ENCODE measurements at regions not wholly inside any gene's neighbourhood (a gene's known extent, or its start where the extent isn't known, plus 50 kb on each side); places are given as distances from the start of the nearest gene placed in this dataset.

DNA sequence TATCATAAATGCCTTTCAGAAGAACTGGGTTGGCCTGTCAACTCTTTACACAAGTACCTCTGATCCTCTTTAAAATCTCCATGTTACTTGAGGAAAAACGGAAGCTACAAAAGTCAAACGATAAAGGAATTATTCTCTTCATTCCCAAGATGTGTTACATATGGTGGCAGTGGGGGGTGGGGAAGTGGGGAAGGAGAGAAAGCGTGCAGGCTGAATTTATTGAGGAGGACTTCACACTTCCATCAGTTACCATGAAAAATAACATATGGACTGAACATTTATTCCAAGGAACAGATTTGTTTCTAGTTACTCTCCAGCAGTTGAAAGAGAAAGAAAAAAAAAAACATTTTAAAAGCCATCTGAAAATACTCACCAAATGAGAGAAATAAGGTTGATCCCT lies 474.4 kb upstream of the DCN start:
- no peak for TF ChIP-seq SUZ12 (IDR thresholded peaks at IDR 0.05; ENCODE audit: extremely low read depth, insufficient read depth, insufficient read length)
- no peak for TF ChIP-seq ZNF274 (IDR thresholded peaks at IDR 0.05; ENCODE audit: low read depth, low read length)
- no peak for TF ChIP-seq YY1 (IDR thresholded peaks at IDR 0.05; ENCODE audit: insufficient read depth, insufficient read length)
